Smooth muscle cell (in vitro differentiated cells): ENCODE measurements at regions not wholly inside any gene's neighbourhood (a gene's known extent, or its start where the extent isn't known, plus 50 kb on each side); places are given as distances from the start of the nearest gene placed in this dataset.

Experiments used
- DNase-seq: peaks from one replicate; lab custom pipeline; 2025; ENCODE audit not compliant: unreplicated experiment; lab: John Stamatoyannopoulos, UW
- H2AFZ ChIP-seq: fragments of 200-600 bp; sonication (generic); 2 replicates; pipeline ENCODE4 v1.6.0; 2016; ENCODE audit warnings: antibody characterized with exemption, low read depth, mild to moderate bottlenecking
- H3F3A ChIP-seq: fragments of 200-600 bp; sonication (generic); 2 replicates; pipeline ENCODE4 v1.6.0; 2017; ENCODE audit warnings: antibody characterized with exemption, low read depth
- H3K27ac ChIP-seq: fragments of 200-600 bp; sonication (generic); 2 replicates; pipeline ENCODE4 v1.5.1; 2016; ENCODE audit warnings: low read depth, mild to moderate bottlenecking
- H3K27me3 ChIP-seq: fragments of 200-600 bp; sonication (generic); 2 replicates; pipeline ENCODE4 v1.6.1; 2016; ENCODE audit warnings: low read depth, mild to moderate bottlenecking
- H3K36me3 ChIP-seq: fragments of 200-600 bp; sonication (generic); 2 replicates; pipeline ENCODE4 v1.5.1; 2016; ENCODE audit warnings: low read depth
- H3K4me1 ChIP-seq: fragments of 200-600 bp; sonication (generic); 2 replicates; pipeline ENCODE4 v1.5.1; 2016; ENCODE audit warnings: low read depth
- H3K4me2 ChIP-seq: fragments of 200-600 bp; sonication (generic); 2 replicates; pipeline ENCODE4 v1.6.0; 2016; ENCODE audit warnings: mild to moderate bottlenecking
- H3K4me3 ChIP-seq: fragments of 200-600 bp; sonication (generic); 2 replicates; pipeline ENCODE4 v1.5.1; 2016; ENCODE audit warnings: mild to moderate bottlenecking
- H3K79me2 ChIP-seq: fragments of 200-600 bp; sonication (generic); 2 replicates; pipeline ENCODE4 v1.6.0; 2016; ENCODE audit warnings: low read depth, mild to moderate bottlenecking
- H3K9ac ChIP-seq: fragments of 200-600 bp; sonication (generic); 2 replicates; pipeline ENCODE4 v1.6.0; 2016; ENCODE audit warnings: low read depth
- H3K9me3 ChIP-seq: fragments of 200-600 bp; sonication (generic); replicated peaks from 2 replicates; pipeline ENCODE4 v1.5.1; 2016; ENCODE audit warnings: low read depth
- H4K20me1 ChIP-seq: fragments of 200-600 bp; sonication (generic); 2 replicates; pipeline ENCODE4 v1.6.0; 2016; ENCODE audit warnings: low read depth
- CTCF ChIP-seq: fragments of 200-600 bp; sonication (generic); IDR thresholded peaks from 2 replicates; pipeline ENCODE4 v1.5.1; 2017; ENCODE audit warnings: borderline replicate concordance, mild to moderate bottlenecking, antibody characterized with exemption; ENCODE audit not compliant: insufficient read depth, poor library complexity, severe bottlenecking
- WGBS: methylation state at CpG from one replicate; pipeline ENCODE4 v1.1.7; 2016; ENCODE audit warnings: low lambda C conversion rate; 5-methylcytosine and 5-hydroxymethylcytosine counted together

GRCh38 chr7:55306331-55306730 is 58.8 kb upstream of the LANCL2 start:
- no peak overlapping the region for H3K4me3 ChIP-seq
- H2AFZ ChIP-seq, result no peak overlapping the region
- no peak overlapping the region for H3K27ac ChIP-seq
- H3K4me1 ChIP-seq, result no peaks in the 10 kb centered on the region
- no peaks in the 10 kb centered on the region for H3K9me3 ChIP-seq
- WGBS, result 97% methylated on average over 3 of the region's 3 CpGs
- peaks cover 7% of the 10 kb centered on the region for H3F3A ChIP-seq
- H3K36me3 ChIP-seq, result no peaks in the 10 kb centered on the region
- no peak for DNase-seq
- no peak overlapping the region for H3K9ac ChIP-seq
- no peak overlapping the region for H3K4me2 ChIP-seq
- H4K20me1 ChIP-seq, result no peaks in the 10 kb centered on the region
- H3K79me2 ChIP-seq, result no peaks in the 10 kb centered on the region
- TF ChIP-seq CTCF, result no peak
- no peaks in the 10 kb centered on the region for H3K27me3 ChIP-seq

GRCh38 chr7:55307123-55307916 is 57.8 kb upstream of the LANCL2 start:
- H3K27me3 ChIP-seq, result no peaks in the 10 kb centered on the region
- WGBS, result 92% methylated on average over 4 of the region's 4 CpGs
- H3K27ac ChIP-seq, result peak overlapping the region; percentile 89
- no peak for TF ChIP-seq CTCF
- peak overlapping the region; percentile 33 for H3K9ac ChIP-seq
- H3K4me3 ChIP-seq, result no peak overlapping the region
- H3K36me3 ChIP-seq, result no peaks in the 10 kb centered on the region
- DNase-seq, result no peak
- H3F3A ChIP-seq, result peaks cover 7% of the 10 kb centered on the region
- peak overlapping the region; percentile 35 for H3K4me2 ChIP-seq
- no peaks in the 10 kb centered on the region for H3K79me2 ChIP-seq
- no peaks in the 10 kb centered on the region for H4K20me1 ChIP-seq
- H2AFZ ChIP-seq, result no peak overlapping the region
- no peaks in the 10 kb centered on the region for H3K9me3 ChIP-seq
- H3K4me1 ChIP-seq, result no peaks in the 10 kb centered on the region

GRCh38 chr7:55308186-55308929 is 56.8 kb upstream of the LANCL2 start:
- Histone ChIP-seq H3K9ac (peak overlapping the region; percentile 38), H3K4me2 (peak overlapping the region; percentile 12), H2AFZ (peak overlapping the region; percentile 2), H3K79me2 (no peaks in the 10 kb centered on the region), H3K9me3 (no peaks in the 10 kb centered on the region), H3K4me3 (no peak overlapping the region), H3K36me3 (no peaks in the 10 kb centered on the region), H3K4me1 (no peaks in the 10 kb centered on the region), H3K27me3 (no peaks in the 10 kb centered on the region), H3F3A (peaks cover 7% of the 10 kb centered on the region), H3K27ac (peak overlapping the region; percentile 89), H4K20me1 (no peaks in the 10 kb centered on the region)
- 9% methylated on average over 3 of the region's 3 CpGs for WGBS
- TF ChIP-seq CTCF, result no peak
- no peak for DNase-seq
